SHP77 treated with DMSO at 0.1 percent for 48 hours (cell line): ENCODE measurements at regions not wholly inside any gene's neighbourhood (a gene's known extent, or its start where the extent isn't known, plus 50 kb on each side); places are given as distances from the start of the nearest gene placed in this dataset.
"Not testable (repeated sequence)": the region's sequence is repeated elsewhere in the genome, so short reads cannot be mapped to it uniquely, and the experiment has no call there.

Source experiments
- DNase-seq: peaks from one replicate; lab custom pipeline; 2025; lab: John Stamatoyannopoulos, UW

DNA sequence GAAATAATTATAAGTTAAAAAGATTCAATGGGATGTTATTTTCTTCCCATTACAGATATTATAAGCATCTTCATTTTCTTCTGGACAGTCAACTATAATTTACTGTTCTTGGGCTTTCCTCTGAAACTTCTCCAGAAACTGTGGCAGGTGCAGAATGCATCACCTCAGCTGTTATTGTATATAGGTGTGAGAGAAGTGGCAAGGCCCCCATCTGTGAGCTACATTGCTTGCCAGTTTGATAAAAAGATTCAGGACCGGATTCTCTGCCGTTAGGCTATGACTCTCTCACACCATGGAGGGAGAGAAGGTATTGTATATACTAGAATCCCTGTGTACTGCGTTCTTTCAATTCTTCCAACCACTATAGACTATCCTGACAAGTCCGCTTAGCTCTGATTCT is 135.8 kb upstream of the CENPW start:
- no peak for DNase-seq

DNA sequence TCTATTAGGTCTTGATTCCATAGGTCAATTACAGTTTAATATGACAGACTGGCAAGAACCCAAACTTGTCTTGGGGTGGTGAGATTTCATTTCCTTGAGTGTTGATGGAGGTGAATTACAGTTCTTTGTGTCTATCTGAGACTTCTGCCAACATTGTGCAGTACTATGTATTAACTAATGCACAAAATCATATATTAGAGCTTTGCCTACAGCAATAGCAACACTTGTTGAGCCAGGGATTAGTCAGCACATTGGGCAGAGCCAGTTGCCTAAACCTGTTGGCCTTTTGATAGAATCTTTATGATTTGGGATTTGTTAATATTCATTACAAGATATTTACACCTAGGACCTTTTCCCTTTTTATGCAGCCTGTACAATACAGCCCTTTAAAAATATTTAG is 135.3 kb upstream of the CENPW start:
- no peak for DNase-seq

DNA sequence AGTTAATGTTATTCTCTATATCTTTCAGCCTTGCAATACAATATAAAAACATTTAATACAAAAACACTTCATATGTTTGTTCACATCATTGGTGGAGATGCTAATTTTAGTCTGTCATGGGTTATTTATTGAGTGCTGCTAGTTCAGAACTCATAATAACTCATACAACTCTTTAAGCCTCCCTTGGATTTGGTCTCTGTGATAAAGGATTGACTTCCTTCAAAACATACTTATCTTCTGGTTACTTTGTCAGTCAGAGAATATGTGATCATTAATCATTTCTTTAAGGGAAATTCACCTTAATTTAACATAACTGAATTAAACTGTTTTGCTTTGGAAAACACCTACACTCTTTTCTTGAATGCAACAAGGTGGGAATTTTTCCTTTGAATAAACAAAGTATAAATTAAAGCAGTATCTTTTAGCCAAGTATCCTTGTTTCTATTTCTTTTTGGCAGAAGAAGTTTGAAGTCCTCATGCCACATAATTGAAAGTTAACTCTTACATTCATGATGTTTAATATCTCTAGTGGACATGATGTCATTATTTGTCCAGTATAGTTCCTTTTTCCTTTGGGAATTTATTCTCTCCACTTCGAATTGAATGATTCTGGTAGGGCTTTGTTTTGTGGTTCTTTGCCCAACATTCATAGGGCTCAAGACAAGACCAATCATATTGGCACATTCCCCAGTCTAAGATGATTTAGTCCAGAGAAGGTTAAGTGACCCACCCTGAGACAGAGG is 133.2 kb upstream of the CENPW start:
- DNase-seq: no peak

DNA sequence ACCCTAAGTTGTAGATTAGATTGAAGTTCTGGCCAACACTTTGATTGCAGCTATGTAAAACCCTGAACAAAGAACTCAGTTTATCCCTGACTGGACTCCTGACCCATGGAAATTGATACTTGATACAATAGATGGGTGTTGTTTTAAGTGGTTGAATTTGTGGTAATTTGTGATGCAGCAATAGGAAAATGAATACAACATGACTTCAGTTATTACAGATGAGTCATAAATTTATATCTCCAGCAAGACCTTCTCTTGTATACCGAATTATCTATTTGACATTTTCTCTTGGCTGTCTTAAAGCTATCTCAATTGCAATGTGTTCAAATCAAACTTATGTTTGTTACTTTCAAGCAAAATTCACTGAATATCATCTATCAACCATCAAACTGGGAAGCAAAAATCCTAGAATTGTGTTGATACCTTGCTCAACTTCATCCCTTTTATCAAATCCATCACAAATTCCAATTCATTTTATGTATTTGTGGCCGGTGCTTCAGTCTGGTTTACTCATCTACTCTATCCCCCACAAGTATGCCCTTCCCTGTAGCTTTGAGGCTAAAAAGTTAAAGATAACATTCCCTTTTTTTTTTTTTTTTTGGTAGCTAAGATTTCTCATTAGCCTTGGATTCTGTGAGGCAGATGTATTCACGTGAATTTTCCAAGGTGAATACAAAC is 129.4 kb upstream of the CENPW start:
- no peak for DNase-seq

DNA sequence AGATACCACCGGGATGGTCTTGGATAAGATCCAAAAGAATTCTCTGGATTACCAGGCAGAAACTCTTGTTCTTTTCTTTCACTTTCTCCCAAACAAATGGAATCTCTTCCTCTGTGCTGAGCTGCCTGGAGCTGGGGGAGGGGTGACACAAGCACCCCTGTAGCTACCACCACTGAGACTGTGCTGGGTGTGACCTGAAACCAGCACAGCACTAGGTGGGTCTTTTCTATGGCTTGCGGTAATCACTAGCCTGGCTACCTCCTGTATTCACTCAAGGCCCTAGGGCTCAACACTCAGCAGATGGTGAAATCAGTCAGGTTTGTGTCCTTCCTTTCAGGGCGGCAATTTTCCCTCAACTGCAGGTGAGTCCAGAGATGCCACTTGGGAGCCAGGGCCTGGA is 122.4 kb upstream of the CENPW start:
- DNase-seq: no peak

DNA sequence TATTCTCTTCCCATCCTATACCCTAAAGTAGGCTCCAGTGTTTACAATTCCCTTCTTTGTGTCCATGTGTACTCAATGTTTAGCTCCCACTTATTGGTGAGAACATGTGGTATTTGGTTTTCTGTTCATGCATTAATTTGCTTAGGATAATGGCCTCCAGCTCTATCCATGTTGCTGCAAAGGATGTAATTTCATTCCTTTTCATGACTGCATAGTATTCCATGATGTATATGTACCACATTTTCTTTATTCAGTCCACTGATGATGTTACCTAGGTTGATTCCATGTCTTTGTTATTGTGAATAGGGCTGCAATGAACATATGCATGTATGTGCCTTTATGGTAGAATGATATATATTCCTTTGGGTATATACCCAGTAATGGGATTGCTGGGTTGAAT is 119.0 kb upstream of the CENPW start:
- DNase-seq: not testable (repeated sequence)

DNA sequence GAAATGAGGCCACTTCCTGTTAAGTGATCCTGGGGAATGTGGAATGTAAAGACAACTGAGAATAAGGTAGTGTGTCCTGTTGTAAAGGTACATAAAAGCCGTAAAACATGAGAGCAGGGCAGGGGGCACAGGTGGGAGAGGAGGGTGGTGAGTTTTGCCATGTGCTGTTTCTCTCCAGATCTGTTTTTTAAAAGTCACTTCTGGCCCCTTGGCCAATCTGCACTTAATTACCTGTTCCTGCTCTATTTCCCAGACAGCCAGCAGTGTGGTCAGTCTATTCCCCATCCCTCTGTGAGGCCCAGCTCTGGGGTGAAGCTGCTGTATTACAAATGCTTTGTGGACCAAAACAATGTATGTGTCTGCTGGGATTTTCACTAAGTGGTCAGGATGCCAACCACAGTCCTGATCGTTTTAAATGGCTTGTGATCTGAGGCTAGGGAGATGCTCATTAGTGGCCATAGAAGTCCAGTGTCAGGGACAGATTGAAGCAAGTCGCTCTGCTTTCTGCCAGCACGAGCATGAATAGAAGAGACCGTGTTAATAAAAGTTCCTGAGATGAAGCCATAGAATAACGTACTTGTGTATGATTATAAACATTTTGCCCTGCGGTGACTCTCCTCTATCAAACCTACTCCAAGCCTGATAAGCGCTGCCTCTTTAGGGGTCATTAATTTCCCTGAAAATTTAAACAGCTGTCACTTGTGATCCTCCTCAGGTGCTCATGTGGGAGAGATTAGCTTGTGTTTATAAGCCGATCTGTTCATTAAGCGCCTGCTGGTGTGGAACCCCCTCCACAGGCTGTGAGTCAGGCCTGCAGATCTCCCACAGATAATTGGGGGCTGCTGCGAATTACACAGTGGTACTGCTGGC is 111.8 kb upstream of the CENPW start:
- peak; percentile 39 for DNase-seq

DNA sequence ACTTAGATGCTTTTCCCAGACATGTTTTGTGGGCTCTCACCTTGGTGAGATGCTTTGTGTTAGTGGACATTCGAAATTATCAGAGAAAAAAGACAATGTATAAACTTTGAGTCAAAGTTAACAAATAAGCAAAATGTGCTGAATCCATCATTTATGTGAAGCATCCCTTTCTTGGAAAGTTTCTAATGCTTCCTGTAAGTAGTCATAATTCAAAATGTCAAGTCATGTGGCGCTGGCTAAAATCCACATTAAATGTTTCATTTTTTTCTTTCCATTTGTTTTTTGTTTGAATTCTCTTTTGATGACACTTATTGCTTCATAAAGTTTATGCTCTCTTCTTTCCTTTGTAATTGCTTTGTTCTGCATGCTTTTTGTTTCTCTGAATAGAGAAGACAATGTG is 107.2 kb upstream of the CENPW start:
- DNase-seq: no peak

DNA sequence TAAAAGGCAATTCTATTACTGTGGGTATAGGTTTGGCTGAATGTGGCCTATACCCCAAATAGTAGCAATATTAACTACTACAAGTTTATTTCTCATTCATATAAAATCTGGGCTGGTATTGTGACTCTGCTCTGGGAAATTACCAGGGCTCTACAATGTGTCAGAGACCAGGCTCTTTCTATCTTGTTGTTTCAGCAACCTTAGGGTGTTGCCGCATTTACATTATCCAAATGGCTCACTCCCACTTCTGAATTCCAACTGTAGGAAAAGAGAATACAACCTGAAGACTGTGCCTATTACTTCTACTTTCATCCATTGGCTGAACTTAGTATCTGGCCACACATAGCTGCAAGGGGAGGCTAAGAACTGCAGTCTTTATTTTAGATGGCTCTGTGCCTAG is 106.7 kb upstream of the CENPW start:
- no peak for DNase-seq

DNA sequence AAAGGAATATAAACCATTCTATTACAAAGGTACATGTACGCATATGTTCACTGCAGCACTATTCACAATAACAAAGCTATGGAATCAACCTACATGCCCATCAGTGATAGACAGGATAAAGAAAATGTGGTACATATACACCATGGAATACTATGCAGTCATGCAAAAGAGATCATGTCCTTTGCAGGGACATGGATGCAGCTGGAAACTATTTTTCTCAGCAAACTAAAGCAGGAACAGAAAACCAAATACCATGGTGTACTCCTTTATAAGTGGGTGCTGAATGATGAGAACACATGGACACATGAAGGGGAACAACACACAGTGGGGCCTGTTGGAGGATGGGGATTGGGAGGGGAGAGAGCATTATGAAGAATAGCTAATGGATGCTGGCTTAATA is 104.6 kb upstream of the CENPW start:
- DNase-seq: no peak

DNA sequence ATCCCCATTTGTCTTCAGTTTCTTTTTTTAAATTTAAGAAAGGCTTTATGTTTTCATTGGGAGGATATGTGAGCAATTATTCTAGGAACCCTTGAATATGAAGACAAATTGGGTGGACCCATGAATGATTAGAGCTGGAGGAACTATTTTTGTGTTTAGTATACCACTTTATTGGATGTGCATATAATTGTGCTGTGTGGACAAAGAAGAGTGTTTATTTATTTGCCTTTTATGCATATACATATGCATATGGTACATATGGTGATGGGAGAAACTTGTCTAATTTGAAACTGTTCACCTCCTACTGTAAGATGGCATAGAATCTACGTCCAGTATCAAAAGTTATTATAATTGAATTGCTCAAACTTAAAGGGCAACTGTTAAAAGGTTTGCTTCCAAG is 94.8 kb upstream of the CENPW start:
- no peak for DNase-seq

DNA sequence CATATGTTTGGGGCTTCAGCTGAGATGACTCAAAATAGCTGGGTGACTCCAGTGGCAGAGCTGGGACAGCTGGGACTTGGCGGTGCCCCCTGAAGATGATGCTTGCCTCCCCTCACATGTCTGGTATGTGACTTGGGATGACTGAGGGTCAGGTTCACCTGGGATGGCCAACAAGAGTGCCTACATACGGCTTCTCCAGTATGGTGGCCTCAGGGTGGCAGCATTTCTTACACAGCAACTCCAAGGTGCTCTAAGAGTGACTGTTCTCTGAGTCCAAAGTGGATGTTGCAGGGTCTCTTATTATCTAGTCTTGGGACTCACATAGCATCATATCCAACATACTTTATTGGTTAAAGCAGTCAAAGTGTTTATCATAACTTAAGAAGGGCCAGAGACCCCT is 87.8 kb upstream of the CENPW start:
- DNase-seq: no peak

DNA sequence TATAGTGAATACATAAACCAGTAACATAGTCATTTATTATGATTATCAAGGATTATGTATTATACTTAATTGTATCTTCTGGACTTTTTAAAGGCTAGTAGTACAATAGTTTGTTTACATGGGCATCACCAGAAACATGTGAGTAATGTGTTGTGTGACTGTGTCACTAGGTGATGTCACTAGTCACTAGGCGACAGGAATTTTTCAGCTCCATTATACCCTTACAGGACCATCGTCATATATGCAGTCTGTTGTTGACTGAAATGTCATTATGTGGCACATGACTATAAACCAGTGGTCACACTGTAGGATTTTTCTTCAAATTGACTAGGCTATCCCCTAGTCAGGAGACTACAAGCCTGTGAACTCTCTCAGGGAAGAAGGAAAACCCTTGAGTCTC is 86.5 kb upstream of the CENPW start:
- no peak for DNase-seq

DNA sequence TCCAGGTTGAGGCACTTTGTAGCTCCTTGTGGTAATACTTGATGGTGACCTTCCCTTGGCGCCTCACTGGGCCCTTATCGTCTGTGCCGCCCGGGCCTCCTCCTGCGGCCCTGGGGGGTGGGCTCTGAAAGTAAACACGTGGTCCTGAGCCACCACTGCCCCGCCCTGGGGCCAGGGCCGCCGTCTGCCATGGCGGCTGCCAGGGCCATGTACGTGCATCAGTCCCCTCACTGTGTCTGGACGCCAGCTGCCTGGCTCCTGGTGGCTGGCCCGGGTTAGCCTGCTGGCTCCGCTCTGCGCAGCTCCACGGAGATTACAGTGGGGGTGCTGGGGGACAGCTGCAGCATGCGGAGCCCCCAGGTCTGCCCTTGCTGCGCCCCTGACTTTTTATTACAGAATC is 81.8 kb upstream of the CENPW start:
- DNase-seq: no peak

DNA sequence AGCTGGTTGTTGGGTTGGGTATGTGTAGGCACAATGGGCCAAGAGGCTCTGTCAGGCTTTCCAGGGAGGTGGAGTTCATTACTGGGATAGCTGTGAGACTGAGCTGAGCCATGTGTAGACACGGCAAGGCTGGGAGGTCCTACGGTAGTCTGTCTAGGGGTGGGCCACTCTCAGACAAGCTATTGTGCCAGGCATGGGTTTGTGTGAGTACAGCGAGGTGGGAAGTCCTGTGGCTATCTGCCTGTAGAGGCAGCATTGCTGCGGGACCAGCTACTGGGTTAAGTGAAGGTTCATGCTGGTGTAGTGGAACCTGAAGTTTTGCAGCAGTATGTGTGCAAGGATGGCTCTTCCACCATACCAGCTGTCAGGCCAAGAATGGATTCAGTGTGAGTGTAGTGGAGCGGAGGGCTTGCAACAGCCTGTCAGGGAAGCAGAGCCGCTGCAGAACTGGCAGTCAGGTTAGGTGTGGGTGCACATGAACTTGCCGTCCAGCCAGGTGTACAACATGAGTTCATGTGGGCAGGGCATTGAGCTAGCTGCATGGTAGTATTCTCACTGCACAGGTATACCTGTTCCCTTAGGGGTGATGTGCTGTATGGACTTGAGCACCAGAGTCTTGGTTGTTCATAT is 78.0 kb upstream of the CENPW start:
- no peak for DNase-seq

DNA sequence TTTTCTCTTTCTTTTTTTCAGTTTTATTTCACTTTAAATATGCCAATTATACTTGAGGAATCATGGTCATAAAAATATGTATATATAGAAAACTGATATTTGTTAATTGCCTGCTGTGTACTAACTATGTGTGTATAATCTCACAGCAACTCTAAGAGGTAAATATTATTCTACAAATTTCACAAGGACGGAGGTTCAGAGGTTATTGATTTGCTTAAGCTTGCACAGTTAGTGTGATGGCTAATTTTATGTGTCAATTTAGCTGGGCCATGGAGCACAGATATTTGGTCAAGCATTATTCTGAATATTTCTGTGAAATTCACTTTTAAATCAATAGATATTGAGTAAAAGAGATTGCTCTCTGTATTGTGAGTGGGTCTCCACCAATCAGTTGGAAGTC is 75.7 kb upstream of the CENPW start:
- DNase-seq: no peak

DNA sequence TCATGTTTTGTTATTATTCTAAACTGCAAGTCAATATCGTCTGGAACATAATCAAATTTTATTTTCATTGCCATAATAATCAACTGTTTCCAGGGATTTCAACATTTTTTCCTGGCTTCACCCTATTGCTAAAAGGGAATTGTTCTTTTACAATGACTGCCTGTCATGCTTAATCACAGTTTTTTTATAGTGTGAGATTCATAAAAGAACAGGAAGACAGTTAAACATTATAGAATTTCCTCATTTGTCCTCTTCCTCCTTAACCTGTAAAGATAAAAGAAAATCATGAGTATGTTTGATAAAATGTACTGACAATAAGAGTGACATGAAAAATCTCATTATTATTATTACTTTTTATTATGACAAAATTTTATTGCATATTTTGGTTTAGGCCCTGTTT is 73.3 kb upstream of the CENPW start:
- DNase-seq: no peak

DNA sequence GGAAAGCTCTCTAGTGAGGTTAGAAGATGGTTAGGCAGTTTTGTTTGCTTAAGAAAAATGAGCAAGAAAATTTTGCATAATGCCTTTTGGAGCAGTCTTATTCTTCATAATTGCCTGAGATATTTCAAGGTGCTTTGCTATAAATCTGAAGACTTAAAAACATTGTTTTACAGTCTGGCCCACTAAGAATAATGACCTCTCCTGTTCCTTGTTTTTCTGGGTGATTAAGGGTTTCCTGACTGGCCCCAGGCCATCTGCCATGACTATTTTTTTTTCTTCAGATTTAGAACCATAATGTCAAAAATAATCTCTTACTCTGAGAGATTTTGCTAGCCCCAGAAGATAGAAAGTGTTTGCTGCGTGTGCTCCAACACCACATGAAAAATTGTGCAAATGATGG is 72.3 kb upstream of the CENPW start:
- no peak for DNase-seq

DNA sequence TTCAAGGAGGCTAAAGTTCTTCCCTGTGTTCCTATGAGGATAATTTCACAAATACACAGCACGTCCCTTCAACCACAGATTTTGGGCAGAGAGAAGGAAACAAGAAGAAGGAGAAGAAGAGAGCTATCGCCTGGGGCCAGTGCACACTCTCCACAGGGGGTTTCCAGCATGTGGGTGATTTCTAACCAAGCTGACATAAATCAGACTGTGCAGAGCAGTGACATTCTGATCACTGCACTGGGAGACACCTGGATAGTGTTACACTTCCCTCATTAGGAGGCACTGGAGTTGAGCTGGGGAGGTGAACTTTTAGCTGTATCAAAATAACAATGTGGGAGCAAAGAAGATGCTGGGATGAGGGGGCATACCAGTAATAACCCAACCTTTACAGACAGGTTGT is 71.8 kb upstream of the CENPW start:
- DNase-seq: no peak

DNA sequence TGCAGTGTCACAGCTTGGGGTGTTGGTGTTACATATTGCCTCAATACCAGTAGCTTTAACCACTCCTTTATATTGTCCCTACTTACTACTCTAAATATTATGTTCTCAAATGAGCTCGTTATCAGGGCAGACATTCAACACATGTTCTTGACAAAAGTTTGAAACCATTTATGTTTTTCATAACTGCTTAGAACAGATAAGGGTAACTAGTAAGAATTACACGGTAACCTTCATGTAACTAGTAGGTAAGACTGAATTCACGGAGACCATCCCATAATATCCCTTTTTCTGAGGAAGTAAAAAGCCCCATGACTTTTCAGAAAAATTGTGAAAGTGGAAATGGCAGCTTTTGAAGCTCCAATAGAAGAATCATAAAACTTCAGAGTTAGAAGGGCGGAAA is 59.6 kb upstream of the CENPW start:
- DNase-seq: no peak

DNA sequence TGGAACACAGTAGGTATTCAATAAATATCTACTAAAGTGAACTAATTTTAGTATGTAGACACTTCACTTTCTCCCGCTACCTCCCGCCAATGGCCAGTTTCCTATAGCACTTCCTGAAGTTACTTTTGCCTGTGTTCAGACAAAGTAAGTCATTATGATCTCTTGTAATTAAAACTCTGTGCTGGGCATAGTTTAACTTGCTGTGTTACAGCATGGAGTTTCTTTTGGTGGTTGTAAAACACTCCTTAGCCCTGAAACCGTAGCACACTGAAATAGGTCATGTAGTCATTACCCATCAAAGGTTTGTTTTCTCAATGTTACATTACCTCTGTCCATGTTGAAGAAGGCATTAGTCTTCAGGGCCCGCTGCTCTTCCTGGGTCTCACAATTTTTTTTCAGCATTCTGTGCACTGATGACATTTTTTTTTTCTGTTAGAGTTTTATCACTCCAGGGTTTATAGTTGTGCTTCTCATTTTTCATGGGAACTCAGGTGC is 54.0 kb upstream of the CENPW start:
- DNase-seq: no peak
